ENCODE measurements at regions not wholly inside any gene's neighbourhood (a gene's known extent, or its start where the extent isn't known, plus 50 kb on each side); places are given as distances from the start of the nearest gene placed in this dataset.

DNA sequence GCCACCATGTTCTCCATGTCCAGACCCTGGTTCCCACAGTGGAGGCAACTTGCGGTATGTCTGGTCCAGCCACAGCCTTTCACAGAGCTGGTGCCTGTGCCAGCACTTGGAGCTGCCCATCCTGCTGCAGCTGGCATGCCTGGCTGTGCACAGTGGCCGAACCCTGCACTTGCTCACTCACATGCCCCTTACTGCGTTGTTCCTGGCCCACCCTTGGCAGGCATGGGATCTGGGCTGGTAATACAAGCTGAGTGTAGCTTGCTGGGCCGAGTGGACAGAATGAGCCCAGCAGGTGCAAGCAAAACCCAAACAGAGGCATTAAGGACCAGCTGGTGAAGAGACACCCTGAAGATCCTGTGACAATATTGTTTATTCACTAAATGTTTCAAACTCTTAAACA is 583.9 kb upstream of the SLITRK6 start:
- H3K4me1 Mint-ChIP-seq: no peaks in the 10 kb centered on the region
- H3K27me3 Mint-ChIP-seq: no peaks in the 10 kb centered on the region
- no peak overlapping the region for H3K4me3 Mint-ChIP-seq
- no peak for ATAC-seq
- no peak for DNase-seq
- H3K9me3 Mint-ChIP-seq: peaks cover 5 to 7% of the 10 kb centered on the region in 2 donors
- no peak overlapping the region for H3K27ac Mint-ChIP-seq

- Mint-ChIP-seq H3K9me3 (peaks cover 5 to 7% of the 10 kb centered on the region in 2 donors), H3K27ac (no peak overlapping the region), H3K4me3 (no peak overlapping the region), H3K27me3 (no peaks in the 10 kb centered on the region), H3K4me1 (no peaks in the 10 kb centered on the region)
- no peak for DNase-seq
- ATAC-seq: no peak
Observed at GRCh38 chr13:86383561-86383960, 584.3 kb upstream of the SLITRK6 start.

GRCh38 chr13:86397635-86398034 is 598.4 kb upstream of the SLITRK6 start:
- H3K4me3 Mint-ChIP-seq: no peak overlapping the region
- no peak overlapping the region for H3K27ac Mint-ChIP-seq
- H3K9me3 Mint-ChIP-seq: no peaks in the 10 kb centered on the region
- no peaks in the 10 kb centered on the region for H3K4me1 Mint-ChIP-seq
- DNase-seq: no peak
- no peaks in the 10 kb centered on the region for H3K27me3 Mint-ChIP-seq
- no peak for ATAC-seq

GRCh38 chr13:86399572-86399971 is 600.4 kb upstream of the SLITRK6 start:
- Mint-ChIP-seq H3K27ac (no peak overlapping the region), H3K4me1 (no peaks in the 10 kb centered on the region), H3K27me3 (no peaks in the 10 kb centered on the region), H3K9me3 (no peaks in the 10 kb centered on the region), H3K4me3 (no peak overlapping the region)
- no peak for DNase-seq
- no peak for ATAC-seq

DNA sequence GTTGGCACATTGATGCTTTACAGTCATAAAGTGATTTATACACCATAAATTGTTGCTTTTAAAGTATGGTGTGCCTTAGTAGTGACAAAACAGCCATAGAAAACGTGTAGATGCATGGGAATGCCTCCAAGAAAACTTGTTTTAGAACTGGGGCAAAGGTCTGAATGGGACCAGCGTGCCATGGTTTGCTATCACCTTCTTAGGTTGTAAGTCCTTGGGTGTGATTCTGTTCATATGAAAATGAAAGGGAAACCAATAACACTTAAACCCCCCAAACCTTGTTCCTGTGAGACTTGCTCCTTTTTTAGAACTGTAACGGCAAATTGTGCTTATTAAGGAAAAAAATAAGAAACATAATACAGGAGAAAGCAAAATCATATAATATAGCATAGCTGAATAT is 603.3 kb upstream of the SLITRK6 start:
- Mint-ChIP-seq H3K9me3 (no peaks in the 10 kb centered on the region), H3K4me3 (no peak overlapping the region), H3K27ac (no peak overlapping the region), H3K4me1 (no peaks in the 10 kb centered on the region), H3K27me3 (no peaks in the 10 kb centered on the region)
- DNase-seq: no peak
- ATAC-seq: no peak

GRCh38 chr13:86403181-86403580 is 604.0 kb upstream of the SLITRK6 start:
- ATAC-seq: no peak
- H3K9me3 Mint-ChIP-seq: no peaks in the 10 kb centered on the region

GRCh38 chr13:86409466-86410241 is 610.4 kb upstream of the SLITRK6 start:
- Mint-ChIP-seq H3K4me1 (no peaks in the 10 kb centered on the region), H3K4me3 (no peak overlapping the region), H3K27me3 (no peaks in the 10 kb centered on the region), H3K9me3 (peaks cover 4 to 19% of the 10 kb centered on the region in 2 donors), H3K27ac (no peak overlapping the region)
- ATAC-seq (no peak), DNase-seq (no peak)

More at GRCh38 chr13:86403181-86403580, 604.0 kb upstream of the SLITRK6 start:
- no peaks in the 10 kb centered on the region for H3K4me1 Mint-ChIP-seq
- H3K4me3 Mint-ChIP-seq: no peak overlapping the region
- H3K27me3 Mint-ChIP-seq: no peaks in the 10 kb centered on the region
- H3K27ac Mint-ChIP-seq: no peak overlapping the region
- no peak for DNase-seq

GRCh38 chr13:86425170-86425815 is 626.1 kb upstream of the SLITRK6 start:
- Mint-ChIP-seq H3K4me1 (no peaks in the 10 kb centered on the region), H3K27ac (no peak overlapping the region), H3K4me3 (no peak overlapping the region), H3K9me3 (peaks cover 14 to 25% of the 10 kb centered on the region in 2 donors), H3K27me3 (no peaks in the 10 kb centered on the region)
- DNase-seq (no peak), ATAC-seq (no peak)

GRCh38 chr13:86426437-86426836 is 627.2 kb upstream of the SLITRK6 start:
- Mint-ChIP-seq H3K27ac (no peak overlapping the region), H3K27me3 (no peaks in the 10 kb centered on the region), H3K4me3 (no peak overlapping the region), H3K4me1 (no peaks in the 10 kb centered on the region), H3K9me3 (peaks cover 8 to 17% of the 10 kb centered on the region in 2 donors)
- ATAC-seq: no peak
- no peak for DNase-seq

GRCh38 chr13:86429756-86430155 is 630.5 kb upstream of the SLITRK6 start:
- H3K27ac Mint-ChIP-seq: no peak overlapping the region
- ATAC-seq: no peak
- DNase-seq: no peak
- H3K9me3 Mint-ChIP-seq: peaks cover 12 to 31% of the 10 kb centered on the region in 2 donors
- no peaks in the 10 kb centered on the region for H3K27me3 Mint-ChIP-seq
- H3K4me1 Mint-ChIP-seq: no peaks in the 10 kb centered on the region
- no peak overlapping the region for H3K4me3 Mint-ChIP-seq

DNA sequence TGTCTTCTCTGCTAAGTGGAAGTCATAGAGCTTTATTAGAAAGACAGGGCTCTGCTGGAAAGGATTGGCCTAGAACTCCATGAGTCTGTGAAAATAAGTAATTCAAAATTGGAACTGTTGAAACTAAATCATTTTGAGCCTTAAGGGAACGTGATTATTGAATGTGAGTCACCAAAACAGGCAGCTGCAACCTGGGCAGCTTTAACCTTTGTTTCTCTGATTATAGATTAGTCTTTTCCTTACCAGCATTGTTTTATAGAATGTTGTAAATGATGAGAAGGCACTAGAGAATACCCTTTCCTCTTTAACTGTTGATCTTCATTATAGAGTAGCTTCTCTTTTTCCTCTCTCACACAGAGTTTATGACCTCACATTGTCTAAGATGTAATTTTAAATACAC is 638.8 kb upstream of the SLITRK6 start:
- Mint-ChIP-seq H3K4me3 (no peak overlapping the region), H3K27ac (no peak overlapping the region), H3K27me3 (no peaks in the 10 kb centered on the region), H3K4me1 (no peaks in the 10 kb centered on the region), H3K9me3 (peaks cover 4 to 18% of the 10 kb centered on the region in 2 donors)
- DNase-seq (no peak), ATAC-seq (no peak)

GRCh38 chr13:86445206-86445605 is 646.0 kb upstream of the SLITRK6 start:
- no peak for ATAC-seq
- Mint-ChIP-seq H3K9me3 (peaks cover 0 to 7% of the 10 kb centered on the region in 2 donors), H3K4me3 (no peak overlapping the region), H3K4me1 (no peaks in the 10 kb centered on the region), H3K27ac (no peak overlapping the region), H3K27me3 (no peaks in the 10 kb centered on the region)
- no peak for DNase-seq

DNA sequence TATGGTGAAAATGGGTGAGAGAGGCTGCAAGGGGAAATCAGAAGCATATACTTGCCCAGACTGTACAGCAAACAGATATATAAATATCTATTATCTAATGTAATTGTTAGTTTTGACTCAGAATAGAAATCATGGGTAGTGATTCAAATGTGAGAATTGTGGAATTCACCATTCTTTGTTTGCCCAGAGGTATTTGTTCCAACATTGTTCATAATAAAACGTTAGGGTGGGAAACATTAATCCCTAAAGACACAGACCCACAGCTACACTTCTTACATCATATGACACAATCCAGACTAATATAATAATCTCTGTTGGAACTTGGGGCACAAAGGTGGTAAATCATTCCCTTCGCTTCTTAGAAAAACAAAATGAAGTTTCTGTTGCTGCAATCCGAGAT is 646.5 kb upstream of the SLITRK6 start:
- no peak overlapping the region for H3K4me3 Mint-ChIP-seq
- no peak for ATAC-seq
- no peak for DNase-seq
- H3K9me3 Mint-ChIP-seq: peaks cover 0 to 7% of the 10 kb centered on the region in 2 donors
- no peaks in the 10 kb centered on the region for H3K27me3 Mint-ChIP-seq
- no peaks in the 10 kb centered on the region for H3K4me1 Mint-ChIP-seq
- H3K27ac Mint-ChIP-seq: no peak overlapping the region

DNA sequence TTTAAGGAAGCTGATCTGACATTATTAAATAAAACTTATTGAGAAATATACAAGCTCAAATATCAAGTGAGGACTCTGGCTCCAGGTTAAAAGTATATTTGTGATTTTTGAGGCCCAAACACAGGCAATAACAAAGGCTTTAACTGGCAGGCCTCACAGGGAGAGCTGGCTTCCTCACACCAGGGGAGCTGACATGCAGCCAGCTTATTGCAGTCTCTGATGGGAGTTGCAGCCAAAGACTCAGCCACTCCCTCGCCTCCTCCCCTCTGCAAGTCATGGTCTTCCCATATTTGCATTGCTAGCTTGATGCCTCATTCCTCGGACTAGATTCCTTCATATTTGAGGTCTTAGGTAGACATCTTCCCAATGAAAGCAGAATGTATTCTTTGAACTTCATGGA is 647.1 kb upstream of the SLITRK6 start:
- Mint-ChIP-seq H3K4me1 (no peaks in the 10 kb centered on the region), H3K27ac (no peak overlapping the region), H3K27me3 (no peaks in the 10 kb centered on the region), H3K9me3 (peaks cover 0 to 7% of the 10 kb centered on the region in 2 donors), H3K4me3 (no peak overlapping the region)
- ATAC-seq: no peak
- no peak for DNase-seq

DNA sequence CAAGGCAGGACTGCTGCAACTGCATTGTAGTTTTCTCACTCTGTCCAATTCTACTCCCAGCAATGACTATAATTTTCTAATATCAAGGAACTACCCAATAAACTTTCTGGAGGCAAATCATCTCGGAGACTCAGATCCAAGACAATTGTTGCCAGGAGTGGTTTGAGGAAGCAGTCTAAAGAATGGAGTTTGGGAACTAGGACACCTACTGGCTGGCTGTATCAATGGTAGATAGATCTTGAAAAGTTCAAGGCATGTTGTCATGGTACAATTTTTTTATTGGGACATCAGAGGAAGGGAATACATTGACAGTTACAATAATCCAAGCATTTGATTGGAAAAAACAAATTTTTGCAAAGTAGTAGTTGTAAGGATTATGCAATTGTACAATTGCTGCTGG is 648.3 kb upstream of the SLITRK6 start:
- Mint-ChIP-seq H3K4me3 (no peak overlapping the region), H3K9me3 (peaks cover 0 to 7% of the 10 kb centered on the region in 2 donors), H3K27ac (no peak overlapping the region), H3K4me1 (no peaks in the 10 kb centered on the region), H3K27me3 (no peaks in the 10 kb centered on the region)
- no peak for ATAC-seq
- DNase-seq: no peak

DNA sequence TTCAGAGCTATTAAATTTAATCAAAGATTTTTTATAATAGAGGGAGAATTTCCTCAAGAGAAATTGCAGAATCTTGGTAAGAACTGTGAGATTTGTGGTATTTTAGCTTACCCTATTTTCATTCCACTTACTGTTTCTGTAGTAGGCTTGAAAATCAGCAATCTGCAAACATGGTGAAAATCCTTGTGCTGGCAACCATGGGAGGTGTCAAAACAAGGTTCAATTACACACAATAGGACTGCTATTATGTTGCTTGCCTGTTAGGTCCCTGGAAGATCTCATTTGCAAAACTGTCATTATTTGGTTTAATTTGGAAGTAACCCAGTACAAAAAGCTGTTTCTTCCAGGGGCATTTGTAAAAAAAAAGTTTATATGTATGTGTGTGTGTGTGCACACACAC is 662.8 kb upstream of the SLITRK6 start:
- ATAC-seq (no peak), DNase-seq (no peak)
- Mint-ChIP-seq H3K9me3 (no peaks in the 10 kb centered on the region), H3K27ac (no peak overlapping the region), H3K4me3 (no peak overlapping the region), H3K27me3 (no peaks in the 10 kb centered on the region), H3K4me1 (no peaks in the 10 kb centered on the region)

Data from stimulated activated naive CD8-positive, alpha-beta T cell treated with anti-CD3 and anti-CD28 coated beads, Interleukin-15, amount 100 ng/mL, for 72 hours (primary cell).